ENCODE measurements at regions not wholly inside any gene's neighbourhood (a gene's known extent, or its start where the extent isn't known, plus 50 kb on each side); places are given as distances from the start of the nearest gene placed in this dataset.

DNA sequence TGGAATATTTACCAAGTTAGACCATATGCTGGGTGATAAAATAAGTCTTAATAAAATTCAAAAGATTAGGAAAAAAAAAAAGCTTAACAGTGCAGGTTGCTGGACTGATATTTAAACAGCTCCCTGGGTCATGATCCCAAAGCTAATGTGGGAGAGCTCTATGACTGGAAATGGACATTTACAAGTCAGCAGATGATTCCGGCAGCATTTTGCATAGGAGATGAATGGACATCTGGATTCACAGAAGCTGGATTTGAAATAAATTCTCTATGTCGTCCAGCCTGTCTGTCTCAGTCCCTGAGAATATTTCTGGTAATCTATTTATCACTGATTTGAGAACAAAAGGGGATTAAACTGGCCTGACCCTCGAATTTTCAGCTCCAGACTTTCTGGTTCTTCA lies 52.3 kb upstream of the KLHL25 start:
- no peak for DNase-seq
- no peaks in the 10 kb centered on the region for H3K4me1 ChIP-seq (ENCODE audit: insufficient read depth, low read length)
- peaks cover 11 to 16% of the 10 kb centered on the region in 2 donors for H3K27me3 Mint-ChIP-seq
- H3K27me3 ChIP-seq (ENCODE audit: insufficient read depth, low read length): no peaks in the 10 kb centered on the region
- no peak overlapping the region for H3K27ac Mint-ChIP-seq
- no peak overlapping the region for H3K4me3 Mint-ChIP-seq
- no peaks in the 10 kb centered on the region for H3K9me3 ChIP-seq (ENCODE audit: control insufficient read depth in 1 of 2, low read length in 2 of 2)
- H3K9me3 Mint-ChIP-seq: peaks cover 0 to 2% (median 0%) of the 10 kb centered on the region in 8 donors
- no peaks in the 10 kb centered on the region for H3K36me3 ChIP-seq (ENCODE audit: insufficient read depth, low read length)
- intact Hi-C loops (cut with micrococcal nuclease): loop anchor here (10.0 kb wide), 1 partner anchor 552 kb away; no protein-coding TSS in a partner anchor
- H3K4me1 Mint-ChIP-seq: no peaks in the 10 kb centered on the region
- H3K27ac ChIP-seq (ENCODE audit: low read depth, low read length): no peak overlapping the region
- H3K36me3 Mint-ChIP-seq: no peaks in the 10 kb centered on the region
- POLR2A ChIA-PET (ENCODE audit: partially characterized antibody): no interaction called here
- H3K4me3 ChIP-seq (ENCODE audit: low read length in 2 of 2): no peak overlapping the region
- CTCF ChIA-PET (ENCODE audit: partially characterized antibody): interaction anchor here (1.2 to 1.5 kb wide), 4 partner anchors 11 to 117 kb away, joined by 3 to 8 read pairs (median 3); no protein-coding TSS in a partner anchor

- no peaks in the 10 kb centered on the region for H3K36me3 Mint-ChIP-seq
- H3K9me3 Mint-ChIP-seq: peaks cover 0 to 2% (median 0%) of the 10 kb centered on the region in 8 donors
- intact Hi-C loops (cut with micrococcal nuclease): loop anchor here (10.0 kb wide), 1 partner anchor 555 kb away; no protein-coding TSS in a partner anchor
- ChIA-PET POLR2A (ENCODE audit: partially characterized antibody) (no interaction called here), CTCF (ENCODE audit: partially characterized antibody) (interaction anchor here (1.1 to 2.0 kb wide), 2 partner anchors 8 to 9 kb away, joined by 4 read pairs; no protein-coding TSS in a partner anchor)
- peaks cover 0 to 6% (median 4%) of the 10 kb centered on the region in 4 donors for H3K4me1 Mint-ChIP-seq
- no peaks in the 10 kb centered on the region for H3K27me3 ChIP-seq (ENCODE audit: insufficient read depth, low read length)
- no peak overlapping the region for H3K4me3 ChIP-seq (ENCODE audit: low read length in 2 of 2)
- peaks cover 17% of the 10 kb centered on the region in 2 donors for H3K27me3 Mint-ChIP-seq
- H3K9me3 ChIP-seq (ENCODE audit: control insufficient read depth in 1 of 2, low read length in 2 of 2): no peaks in the 10 kb centered on the region
- no peak for DNase-seq
- no peak overlapping the region for H3K4me3 Mint-ChIP-seq
- no peaks in the 10 kb centered on the region for H3K36me3 ChIP-seq (ENCODE audit: insufficient read depth, low read length)
- H3K27ac ChIP-seq (ENCODE audit: low read depth, low read length): no peak overlapping the region
- no peaks in the 10 kb centered on the region for H3K4me1 ChIP-seq (ENCODE audit: insufficient read depth, low read length)
- no peak overlapping the region for H3K27ac Mint-ChIP-seq
Measured at GRCh38 chr15:85849946-85850345, 55.2 kb upstream of the KLHL25 start.

GRCh38 chr15:85852969-85853368 lies 58.2 kb upstream of the KLHL25 start:
- H3K27me3 Mint-ChIP-seq: peaks cover 13 to 17% of the 10 kb centered on the region in 2 donors
- H3K36me3 ChIP-seq (ENCODE audit: insufficient read depth, low read length): no peaks in the 10 kb centered on the region
- H3K36me3 Mint-ChIP-seq: no peaks in the 10 kb centered on the region
- no peak for DNase-seq
- POLR2A ChIA-PET (ENCODE audit: partially characterized antibody): no interaction called here
- CTCF ChIA-PET (ENCODE audit: partially characterized antibody): interaction anchor here (1.7 to 3.3 kb wide), 3 partner anchors 12 to 25 kb away, joined by 8 to 14 read pairs (median 13); no protein-coding TSS in a partner anchor
- intact Hi-C loops (cut with micrococcal nuclease): no loop called here
- no peak overlapping the region for H3K27ac ChIP-seq (ENCODE audit: low read depth, low read length)
- no peaks in the 10 kb centered on the region for H3K9me3 Mint-ChIP-seq
- H3K4me3 ChIP-seq (ENCODE audit: low read length in 2 of 2): no peak overlapping the region
- no peaks in the 10 kb centered on the region for H3K9me3 ChIP-seq (ENCODE audit: control insufficient read depth in 1 of 2, low read length in 2 of 2)
- no peaks in the 10 kb centered on the region for H3K4me1 ChIP-seq (ENCODE audit: insufficient read depth, low read length)
- H3K27me3 ChIP-seq (ENCODE audit: insufficient read depth, low read length): no peaks in the 10 kb centered on the region
- H3K4me3 Mint-ChIP-seq: no peak overlapping the region
- H3K4me1 Mint-ChIP-seq: peaks cover 0 to 6% (median 4%) of the 10 kb centered on the region in 4 donors
- no peak overlapping the region for H3K27ac Mint-ChIP-seq

DNA sequence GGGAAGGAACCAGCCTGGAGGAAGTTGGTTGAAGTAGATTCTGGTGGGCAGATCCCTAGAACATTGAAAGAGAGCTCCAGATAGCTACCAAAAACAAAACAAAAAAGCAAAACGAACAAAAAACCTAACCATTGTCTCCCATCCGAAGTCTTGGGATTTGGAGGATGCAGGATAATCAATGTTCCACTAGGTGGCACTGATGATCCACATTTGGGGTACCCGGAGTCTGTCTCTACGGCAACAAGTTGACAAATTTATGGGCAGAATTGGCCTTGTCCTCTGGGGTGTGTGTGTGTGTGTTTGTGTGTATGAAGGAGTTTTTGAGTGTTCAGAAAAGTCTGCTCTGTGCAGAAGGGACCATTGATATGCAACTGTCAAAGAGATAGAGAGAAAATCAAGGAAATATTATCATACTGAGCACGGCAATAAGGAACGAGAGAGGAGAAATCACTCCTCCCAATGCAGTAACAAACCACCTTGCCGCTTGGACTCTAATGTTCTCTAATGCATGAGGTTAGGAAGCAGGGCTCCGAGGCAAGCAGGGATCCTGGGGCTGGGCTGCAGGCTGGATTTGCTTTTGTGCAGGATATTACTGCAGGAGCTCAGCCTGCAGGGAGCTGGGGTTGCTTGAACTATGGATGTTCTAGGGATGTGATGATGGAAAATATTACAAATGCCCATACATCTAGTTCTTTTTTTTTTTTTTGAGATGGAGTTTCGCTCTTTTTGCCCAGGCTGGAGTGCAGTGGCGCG lies 59.8 kb upstream of the KLHL25 start:
- Mint-ChIP-seq H3K27ac (peak overlapping the region in 1 of 7 donors; percentile 22), H3K27me3 (peaks cover 16 to 20% of the 10 kb centered on the region in 2 donors), H3K36me3 (no peaks in the 10 kb centered on the region), H3K4me1 (peaks cover 5 to 11% (median 8%) of the 10 kb centered on the region in 4 donors), H3K4me3 (peak overlapping the region in 2 of 8 donors; percentile 21 to 42), H3K9me3 (no peaks in the 10 kb centered on the region)
- intact Hi-C loops (cut with micrococcal nuclease): loop anchor here (1.0 to 5.0 kb wide), 2 partner anchors 378 to 889 kb away; no protein-coding TSS in a partner anchor
- Histone ChIP-seq H3K4me3 (ENCODE audit: low read length in 2 of 2) (no peak overlapping the region), H3K4me1 (ENCODE audit: insufficient read depth, low read length) (no peaks in the 10 kb centered on the region), H3K9me3 (ENCODE audit: control insufficient read depth in 1 of 2, low read length in 2 of 2) (no peaks in the 10 kb centered on the region), H3K36me3 (ENCODE audit: insufficient read depth, low read length) (no peaks in the 10 kb centered on the region), H3K27me3 (ENCODE audit: insufficient read depth, low read length) (peaks cover 5% of the 10 kb centered on the region), H3K27ac (ENCODE audit: low read depth, low read length) (no peak overlapping the region)
- peak; percentile 49 to 65 (median 60) for DNase-seq
- ChIA-PET CTCF (ENCODE audit: partially characterized antibody) (interaction anchor here (0.6 to 3.3 kb wide), 10 partner anchors 10 to 888 kb away, joined by 3 to 14 read pairs (median 4); no protein-coding TSS in a partner anchor), POLR2A (ENCODE audit: partially characterized antibody) (no interaction called here)

DNA sequence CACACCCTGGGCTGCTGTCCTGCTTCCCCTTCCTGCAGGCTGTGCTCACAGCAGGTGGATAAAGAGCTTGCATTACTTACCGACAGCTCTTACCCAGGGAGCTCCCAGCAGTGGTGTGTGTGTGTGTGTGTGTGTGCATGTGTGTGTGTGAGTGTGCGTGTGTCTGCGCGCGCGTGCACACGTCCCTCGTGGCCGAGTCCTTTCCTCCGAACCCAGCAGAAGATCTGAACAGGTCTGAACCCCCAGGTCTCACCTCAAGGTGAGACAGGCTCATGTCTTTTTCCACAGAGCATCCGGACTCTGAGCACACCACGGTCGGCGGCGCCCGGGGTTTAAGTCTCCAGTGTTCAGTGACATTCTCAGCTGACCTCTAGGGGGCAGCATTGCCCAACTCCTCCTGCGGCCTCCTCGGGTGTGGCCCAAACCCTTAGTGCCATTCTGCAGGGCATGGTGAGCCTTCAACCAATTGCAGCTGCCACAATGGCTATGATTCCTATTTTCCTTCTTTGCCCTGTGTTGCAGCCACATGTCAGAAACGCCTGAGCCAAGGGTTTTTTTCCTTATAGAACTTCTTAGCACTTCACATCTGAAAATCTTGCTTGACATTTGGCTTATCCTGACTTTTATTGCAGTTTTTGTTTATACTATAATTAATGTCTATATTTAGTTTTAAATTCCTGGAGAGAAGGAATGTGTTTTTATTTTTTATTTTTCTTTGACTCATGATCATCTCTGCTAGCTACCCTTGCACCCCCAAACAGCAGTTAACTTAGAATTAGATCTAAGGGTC lies 64.1 kb upstream of the KLHL25 start:
- ChIA-PET CTCF (ENCODE audit: partially characterized antibody) (interaction anchor here (0.5 to 3.2 kb wide), 9 partner anchors 8 to 885 kb away, joined by 3 to 19 read pairs (median 3); no protein-coding TSS in a partner anchor), POLR2A (ENCODE audit: partially characterized antibody) (no interaction called here)
- no peaks in the 10 kb centered on the region for H3K36me3 Mint-ChIP-seq
- peaks cover 5 to 11% (median 8%) of the 10 kb centered on the region in 4 donors for H3K4me1 Mint-ChIP-seq
- peak overlapping the region in 1 of 2 donors; percentile 19 for H3K4me3 ChIP-seq (ENCODE audit: low read length in 2 of 2)
- H3K27me3 ChIP-seq (ENCODE audit: insufficient read depth, low read length): peaks cover 5% of the 10 kb centered on the region
- H3K4me3 Mint-ChIP-seq: peak overlapping the region in 7 of 8 donors; percentile 1 to 80 (median 60)
- peak overlapping the region in 5 of 7 donors; percentile 15 to 82 (median 47) for H3K27ac Mint-ChIP-seq
- H3K27ac ChIP-seq (ENCODE audit: low read depth, low read length): no peak overlapping the region
- H3K27me3 Mint-ChIP-seq: peaks cover 16 to 18% of the 10 kb centered on the region in 2 donors
- H3K9me3 Mint-ChIP-seq: no peaks in the 10 kb centered on the region
- no peaks in the 10 kb centered on the region for H3K36me3 ChIP-seq (ENCODE audit: insufficient read depth, low read length)
- H3K9me3 ChIP-seq (ENCODE audit: control insufficient read depth in 1 of 2, low read length in 2 of 2): no peaks in the 10 kb centered on the region
- peak; percentile 66 to 71 (median 69) for DNase-seq
- no peaks in the 10 kb centered on the region for H3K4me1 ChIP-seq (ENCODE audit: insufficient read depth, low read length)
- intact Hi-C loops (cut with micrococcal nuclease): loop anchor here (1.0 to 5.0 kb wide), 2 partner anchors 374 to 885 kb away; no protein-coding TSS in a partner anchor

DNA sequence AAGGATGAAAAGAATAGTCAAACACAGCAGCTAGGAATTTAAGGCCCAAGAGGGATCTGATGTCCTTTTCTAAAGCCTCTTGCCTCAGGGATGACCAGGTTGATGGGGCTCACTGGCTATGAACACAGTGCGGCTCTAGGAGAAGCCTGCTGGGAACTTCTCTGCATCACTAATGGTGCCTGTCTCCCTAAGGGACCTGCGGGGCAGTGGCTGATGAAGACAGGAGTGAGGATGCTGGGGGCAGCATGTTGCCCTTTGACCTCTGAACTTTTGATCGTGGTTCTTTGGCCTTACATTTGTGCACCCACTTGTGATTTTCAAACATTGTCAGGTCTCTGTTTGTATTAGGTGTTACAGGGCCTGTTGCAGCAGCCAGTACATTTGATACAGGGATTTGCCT lies 64.9 kb upstream of the KLHL25 start:
- H3K4me1 Mint-ChIP-seq: peaks cover 4 to 7% (median 5%) of the 10 kb centered on the region in 4 donors
- H3K27me3 ChIP-seq (ENCODE audit: insufficient read depth, low read length): peaks cover 5% of the 10 kb centered on the region
- no peak overlapping the region for H3K27ac ChIP-seq (ENCODE audit: low read depth, low read length)
- H3K4me1 ChIP-seq (ENCODE audit: insufficient read depth, low read length): no peaks in the 10 kb centered on the region
- no peaks in the 10 kb centered on the region for H3K9me3 Mint-ChIP-seq
- peaks cover 11 to 13% of the 10 kb centered on the region in 2 donors for H3K27me3 Mint-ChIP-seq
- H3K36me3 ChIP-seq (ENCODE audit: insufficient read depth, low read length): no peaks in the 10 kb centered on the region
- DNase-seq: no peak
- POLR2A ChIA-PET (ENCODE audit: partially characterized antibody): no interaction called here
- no peak overlapping the region for H3K4me3 Mint-ChIP-seq
- no peaks in the 10 kb centered on the region for H3K36me3 Mint-ChIP-seq
- H3K27ac Mint-ChIP-seq: no peak overlapping the region
- H3K4me3 ChIP-seq (ENCODE audit: low read length in 2 of 2): no peak overlapping the region
- CTCF ChIA-PET (ENCODE audit: partially characterized antibody): interaction anchor here (1.1 to 3.2 kb wide), 3 partner anchors 10 to 18 kb away, joined by 3 to 19 read pairs (median 4); no protein-coding TSS in a partner anchor
- no peaks in the 10 kb centered on the region for H3K9me3 ChIP-seq (ENCODE audit: control insufficient read depth in 1 of 2, low read length in 2 of 2)
- intact Hi-C loops (cut with micrococcal nuclease): loop anchor here (5.0 kb wide), 1 partner anchor 373 kb away; no protein-coding TSS in a partner anchor

All from CD4-positive, alpha-beta memory T cell (primary cell).